SK-N-SH (cell line): ENCODE measurements at regions not wholly inside any gene's neighbourhood (a gene's known extent, or its start where the extent isn't known, plus 50 kb on each side); places are given as distances from the start of the nearest gene placed in this dataset.

ENCODE experiments used
- FOXJ3 ChIP-seq: sonication (generic); formaldehyde crosslinking; IDR thresholded peaks from 2 replicates; pipeline ENCODE4 v1.5.1; 2020; ENCODE audit warnings: mild to moderate bottlenecking, missing genetic modification reagents
- GABPA ChIP-seq: IDR thresholded peaks from 2 replicates; pipeline ENCODE4 v1.4.0; 2012; ENCODE audit warnings: low read depth, mild to moderate bottlenecking
- RCOR1 ChIP-seq: fragments of 150-350 bp; IDR thresholded peaks from 2 replicates; pipeline ENCODE4 v1.6.1; 2017; ENCODE audit warnings: antibody characterized with exemption, low read length
- TF ChIP-seq, protein P1 (sequence below): fragments of 200-600 bp; sonication (generic); IDR thresholded peaks from 2 replicates; pipeline ENCODE4 v1.6.1; 2017; ENCODE audit warnings: antibody characterized with exemption, mild to moderate bottlenecking, moderate library complexity

DNA sequence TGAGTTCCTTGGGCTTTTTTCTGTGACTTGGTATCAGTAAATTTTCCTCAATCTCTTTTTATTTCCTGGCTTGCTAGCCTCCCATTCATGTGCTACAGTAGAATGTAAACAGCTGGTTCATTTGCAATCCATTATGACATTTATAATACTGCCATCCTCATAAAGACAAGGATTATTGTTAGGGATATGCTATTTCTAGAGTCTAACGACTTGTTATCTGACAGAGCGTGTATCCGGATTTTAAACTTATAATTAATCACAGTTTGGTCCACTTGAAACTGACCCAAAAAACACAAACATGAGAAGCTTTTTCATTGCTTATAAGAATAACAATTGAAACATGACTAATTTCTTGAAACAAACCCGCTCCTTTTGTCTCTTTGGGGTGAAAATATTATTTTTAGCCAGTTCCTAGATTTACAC is 585.8 kb downstream of the TLE4 start:
- TF ChIP-seq, protein P1, sequence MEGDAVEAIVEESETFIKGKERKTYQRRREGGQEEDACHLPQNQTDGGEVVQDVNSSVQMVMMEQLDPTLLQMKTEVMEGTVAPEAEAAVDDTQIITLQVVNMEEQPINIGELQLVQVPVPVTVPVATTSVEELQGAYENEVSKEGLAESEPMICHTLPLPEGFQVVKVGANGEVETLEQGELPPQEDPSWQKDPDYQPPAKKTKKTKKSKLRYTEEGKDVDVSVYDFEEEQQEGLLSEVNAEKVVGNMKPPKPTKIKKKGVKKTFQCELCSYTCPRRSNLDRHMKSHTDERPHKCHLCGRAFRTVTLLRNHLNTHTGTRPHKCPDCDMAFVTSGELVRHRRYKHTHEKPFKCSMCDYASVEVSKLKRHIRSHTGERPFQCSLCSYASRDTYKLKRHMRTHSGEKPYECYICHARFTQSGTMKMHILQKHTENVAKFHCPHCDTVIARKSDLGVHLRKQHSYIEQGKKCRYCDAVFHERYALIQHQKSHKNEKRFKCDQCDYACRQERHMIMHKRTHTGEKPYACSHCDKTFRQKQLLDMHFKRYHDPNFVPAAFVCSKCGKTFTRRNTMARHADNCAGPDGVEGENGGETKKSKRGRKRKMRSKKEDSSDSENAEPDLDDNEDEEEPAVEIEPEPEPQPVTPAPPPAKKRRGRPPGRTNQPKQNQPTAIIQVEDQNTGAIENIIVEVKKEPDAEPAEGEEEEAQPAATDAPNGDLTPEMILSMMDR: no peak
- TF ChIP-seq FOXJ3 (CRISPR knock-in tag) (no peak), GABPA (no peak), RCOR1 (no peak)
